Gastroesophageal sphincter (tissue), 4 donors: ENCODE measurements at regions not wholly inside any gene's neighbourhood (a gene's known extent, or its start where the extent isn't known, plus 50 kb on each side); places are given as distances from the start of the nearest gene placed in this dataset.

Experiments
- ATAC-seq: fragments of 150-250 bp; one replicate; pipeline ENCODE4 v1.9.1; 2016; ENCODE audit warnings: mild to moderate bottlenecking, moderate library complexity
- H3K27ac ChIP-seq, 4 donors: fragments of 200-600 bp; sonication (generic) in 3 of 4; 1 replicate in 3 of 4; 2 replicates in 1 of 4; pipeline ENCODE4 v1.5.1; 2016 to 2019
- H3K27me3 ChIP-seq: fragments of 200-600 bp; sonication (generic); one replicate; pipeline ENCODE4 v1.5.1; 2019
- H3K36me3 ChIP-seq, 2 donors: fragments of 200-600 bp; sonication (generic); one replicate each; pipeline ENCODE4 v1.5.1; 2019; ENCODE audit warnings: control low read depth in 1 of 2
- H3K4me1 ChIP-seq, 3 donors: fragments of 200-600 bp; sonication (generic); 1 replicate in 2 of 3; 2 replicates in 1 of 3; pipeline ENCODE4 v1.5.1; 2016 to 2019; ENCODE audit warnings: control low read depth in 2 of 3
- H3K4me3 ChIP-seq, 2 donors: fragments of 200-600 bp; sonication (generic); one replicate each; pipeline ENCODE4 v1.5.1; 2019; ENCODE audit warnings: mild to moderate bottlenecking in 1 of 2, moderate library complexity in 1 of 2
- H3K9me3 ChIP-seq, 3 donors: fragments of 200-600 bp; sonication (generic); one replicate each; pipeline ENCODE4 v1.5.1; 2017 to 2019; ENCODE audit warnings: control low read depth in 2 of 3
- CTCF ChIP-seq, 4 experiments: fragments of 200-600 bp in 2 of 4; fragments of 450-650 bp in 2 of 4; sonication (generic) in 1 of 4; IDR thresholded peaks; one replicate each; pipeline ENCODE4 v1.5.1; 2017 to 2019; ENCODE audit warnings: antibody characterized with exemption in 4 of 4, mild to moderate bottlenecking in 2 of 4, moderate library complexity in 2 of 4
- EP300 ChIP-seq: sonication (generic); formaldehyde crosslinking; IDR thresholded peaks from one replicate; pipeline ENCODE4 v1.6.1; 2017; ENCODE audit warnings: antibody characterized with exemption, mild to moderate bottlenecking
- POLR2A ChIP-seq, 2 donors: fragments of 450-650 bp; IDR thresholded peaks; one replicate each; pipeline ENCODE4 v1.6.1; 2017; ENCODE audit warnings: antibody characterized with exemption in 2 of 2, mild to moderate bottlenecking in 2 of 2, moderate library complexity in 1 of 2
- POLR2AphosphoS5 ChIP-seq: sonication (generic); formaldehyde crosslinking; IDR thresholded peaks from one replicate; pipeline ENCODE4 v1.6.1; 2017; ENCODE audit warnings: antibody characterized with exemption
- WGBS, 2 donors: methylation state at CpG; one replicate each; pipeline ENCODE4 v1.1.5; 2018; ENCODE audit warnings: low coverage in 1 of 2; 5-methylcytosine and 5-hydroxymethylcytosine counted together

GRCh38 chr10:58451193-58451889 is 61.3 kb upstream of the BICC1 start:
- WGBS, 2 donors, result 21 to 62% methylated on average over 2 of the region's 2 CpGs

GRCh38 chr10:58453105-58453504 is 59.6 kb upstream of the BICC1 start:
- H3K27ac ChIP-seq, result no peak overlapping the region
- no peak overlapping the region for H3K4me3 ChIP-seq
- peaks cover 5% of the 10 kb centered on the region for H3K27me3 ChIP-seq
- TF ChIP-seq CTCF (IDR thresholded peaks at IDR 0.05), result no peak
- H3K36me3 ChIP-seq, result no peaks in the 10 kb centered on the region
- WGBS, 2 donors, result 25 to 55% methylated on average over 1 to 3 of the region's 3 CpGs
- no peak for ATAC-seq
- no peaks in the 10 kb centered on the region for H3K4me1 ChIP-seq
- H3K9me3 ChIP-seq, result peaks cover 0 to 6% (median 0%) of the 10 kb centered on the region in 3 donors

More at GRCh38 chr10:58451193-58451889, 61.3 kb upstream of the BICC1 start:
- H3K4me3 ChIP-seq, result no peak overlapping the region
- ATAC-seq, result no peak
- TF ChIP-seq EP300, result no peak
- TF ChIP-seq POLR2A (IDR thresholded peaks at IDR 0.05), result no peak
- no peak for TF ChIP-seq CTCF (IDR thresholded peaks at IDR 0.05)
- no peak for TF ChIP-seq POLR2AphosphoS5
- H3K36me3 ChIP-seq, result no peaks in the 10 kb centered on the region
- H3K27me3 ChIP-seq, result peaks cover 5% of the 10 kb centered on the region
- H3K9me3 ChIP-seq, result peaks cover 0 to 8% (median 0%) of the 10 kb centered on the region in 3 donors
- H3K27ac ChIP-seq, result no peak overlapping the region
- H3K4me1 ChIP-seq, result no peaks in the 10 kb centered on the region

DNA sequence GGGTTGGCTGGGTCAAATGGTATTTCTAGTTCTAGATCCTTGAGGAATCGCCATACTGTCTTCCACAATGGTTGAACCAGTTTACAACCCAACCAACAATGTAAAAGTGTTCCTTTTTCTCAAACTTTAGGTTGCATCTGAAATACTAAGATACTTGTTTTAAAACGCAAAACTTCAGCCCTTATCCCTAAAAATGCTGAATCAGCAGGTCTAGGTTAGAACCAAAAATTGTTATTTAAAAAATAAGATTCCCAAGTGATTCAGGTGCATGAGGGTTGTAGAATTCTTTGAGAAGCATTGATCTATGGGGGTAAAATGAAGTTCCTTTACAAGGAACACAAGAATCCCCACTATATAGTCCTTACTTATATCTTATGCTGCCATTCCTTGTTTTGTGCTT is 56.5 kb upstream of the BICC1 start:
- no peaks in the 10 kb centered on the region for H3K36me3 ChIP-seq
- H3K27ac ChIP-seq, result no peak overlapping the region
- H3K9me3 ChIP-seq, result no peaks in the 10 kb centered on the region
- 85 to 100% methylated on average over 1 to 2 of the region's 2 CpGs for WGBS, 2 donors
- no peak overlapping the region for H3K4me3 ChIP-seq
- H3K4me1 ChIP-seq, result peaks cover 0 to 4% (median 0%) of the 10 kb centered on the region in 3 donors
- no peak for ATAC-seq
- TF ChIP-seq CTCF (IDR thresholded peaks at IDR 0.05) (no peak), POLR2A (IDR thresholded peaks at IDR 0.05) (no peak), POLR2AphosphoS5 (no peak), EP300 (no peak)
- H3K27me3 ChIP-seq, result no peaks in the 10 kb centered on the region

DNA sequence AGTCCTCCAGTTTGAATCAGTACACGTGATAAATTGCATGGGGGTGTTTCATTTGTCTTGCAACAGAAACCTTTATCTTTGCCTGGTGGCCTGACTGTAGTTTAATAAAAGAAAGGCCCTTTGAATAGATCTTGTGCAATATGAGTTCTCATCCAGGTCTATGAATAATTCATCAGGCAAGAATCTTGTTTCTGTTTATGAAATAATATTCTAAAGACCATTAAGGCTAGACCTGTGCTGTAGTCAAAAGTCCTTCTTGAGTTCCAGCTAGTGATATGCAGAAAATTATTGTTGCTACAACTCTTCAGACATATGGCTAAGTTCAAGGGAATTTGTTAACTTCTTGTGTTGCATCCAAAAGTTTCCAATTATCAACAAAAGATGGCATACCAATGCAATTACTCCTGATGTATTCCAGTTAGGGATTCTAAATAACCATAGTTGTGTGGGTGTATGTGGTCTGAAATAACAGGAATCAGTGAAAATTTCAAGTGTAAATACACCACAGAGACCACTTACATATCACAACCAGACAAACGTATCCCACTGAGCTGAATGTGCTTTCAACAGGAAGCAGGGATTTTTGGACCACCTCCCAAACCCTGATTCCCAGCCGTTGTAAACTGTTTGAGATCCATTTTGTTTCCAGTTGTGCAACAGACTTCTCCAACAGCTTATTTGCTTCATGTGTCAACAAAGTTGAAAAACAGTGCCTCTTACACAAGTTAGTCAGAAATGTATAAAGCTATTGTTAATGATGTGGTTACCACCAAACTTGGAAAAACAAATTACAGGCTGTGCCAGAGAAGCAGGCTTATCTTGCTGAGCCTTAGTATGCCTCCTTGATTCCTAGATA is 54.7 kb upstream of the BICC1 start:
- ATAC-seq, result peak; percentile 82
- no peaks in the 10 kb centered on the region for H3K27me3 ChIP-seq
- TF ChIP-seq CTCF (IDR thresholded peaks at IDR 0.05) (no peak), POLR2AphosphoS5 (peak; percentile 65)
- no peak overlapping the region for H3K4me3 ChIP-seq
- H3K27ac ChIP-seq, result peak overlapping the region in 2 of 4 donors; percentile 18 to 66
- no peaks in the 10 kb centered on the region for H3K36me3 ChIP-seq
- H3K9me3 ChIP-seq, result no peaks in the 10 kb centered on the region
- H3K4me1 ChIP-seq, result peaks cover 0 to 4% (median 0%) of the 10 kb centered on the region in 3 donors
- WGBS, 2 donors, result 12 to 22% methylated on average over 3 of the region's 3 CpGs

- H3K27me3 ChIP-seq, result no peaks in the 10 kb centered on the region
- peaks cover 0 to 4% (median 0%) of the 10 kb centered on the region in 3 donors for H3K4me1 ChIP-seq
- no peak for ATAC-seq
- no peaks in the 10 kb centered on the region for H3K9me3 ChIP-seq
- no peak overlapping the region for H3K27ac ChIP-seq
- no peaks in the 10 kb centered on the region for H3K36me3 ChIP-seq
- TF ChIP-seq POLR2A (IDR thresholded peaks at IDR 0.05) (no peak), EP300 (no peak), CTCF (IDR thresholded peaks at IDR 0.05) (no peak), POLR2AphosphoS5 (no peak)
- no peak overlapping the region for H3K4me3 ChIP-seq
- 83 to 89% methylated on average over 4 of the region's 4 CpGs for WGBS, 2 donors
Measured at GRCh38 chr10:58459069-58459468, 53.6 kb upstream of the BICC1 start.
